Neuronal stem cell (in vitro differentiated cells): ENCODE measurements at regions not wholly inside any gene's neighbourhood (a gene's known extent, or its start where the extent isn't known, plus 50 kb on each side); places are given as distances from the start of the nearest gene placed in this dataset.

Experiments
- DNase-seq: peaks from one replicate; pipeline ENCODE4 v3.0.0-alpha.2; 2013; ENCODE audit warnings: low spot score
- H2AFZ ChIP-seq: one replicate; pipeline ENCODE4 v1.6.1; 2013; ENCODE audit warnings: mild to moderate bottlenecking, low read length, inconsistent platforms
- H2AK5ac ChIP-seq: 2 replicates; pipeline ENCODE4 v1.6.1; 2013; ENCODE audit warnings: low read depth, mild to moderate bottlenecking, inconsistent platforms, low read length, moderate library complexity, mixed read lengths
- H2BK120ac ChIP-seq: 2 replicates; pipeline ENCODE4 v1.6.1; 2013; ENCODE audit warnings: low read depth, mild to moderate bottlenecking, inconsistent platforms, low read length, moderate library complexity, mixed read lengths
- H2BK12ac ChIP-seq: one replicate; pipeline ENCODE4 v1.6.1; 2013; ENCODE audit warnings: low read length, inconsistent platforms
- H2BK15ac ChIP-seq: 2 replicates; pipeline ENCODE4 v1.6.1; 2013; ENCODE audit warnings: mild to moderate bottlenecking, low read length, inconsistent platforms, mixed read lengths
- H2BK5ac ChIP-seq: one replicate; pipeline ENCODE4 v1.6.1; 2013; ENCODE audit warnings: inconsistent platforms, mild to moderate bottlenecking, low read length, moderate library complexity
- H3K14ac ChIP-seq: one replicate; pipeline ENCODE4 v1.6.1; 2013; ENCODE audit warnings: low read length, inconsistent platforms
- H3K18ac ChIP-seq: 2 replicates; pipeline ENCODE4 v1.6.1; 2013; ENCODE audit warnings: low read length, inconsistent platforms
- H3K23ac ChIP-seq: 2 replicates; pipeline ENCODE4 v1.6.1; 2013; ENCODE audit warnings: low read depth, mild to moderate bottlenecking, mixed read lengths, low read length, inconsistent platforms; ENCODE audit not compliant: poor library complexity
- H3K27ac ChIP-seq: replicated peaks from 3 replicates; pipeline ENCODE4 v1.5.1; 2013; ENCODE audit warnings: low read length, inconsistent platforms
- H3K27me3 ChIP-seq, 3 experiments: 2 replicates each; pipeline ENCODE4 v1.6.1; 2013; ENCODE audit warnings: low read length in 3 of 3, mild to moderate bottlenecking in 2 of 3, inconsistent platforms in 1 of 3, low read depth in 1 of 3, mixed read lengths in 1 of 3, moderate library complexity in 1 of 3; ENCODE audit not compliant: control insufficient read depth in 3 of 3, insufficient read depth in 3 of 3
- H3K36me3 ChIP-seq, 2 donors: replicated peaks in 1 of 2; 2 replicates each; pipeline ENCODE4 v1.6.1; 2013; ENCODE audit warnings: low read length in 2 of 2; ENCODE audit not compliant: control insufficient read depth in 2 of 2, insufficient read depth in 2 of 2
- H3K4ac ChIP-seq: 2 replicates; pipeline ENCODE4 v1.6.1; 2013; ENCODE audit warnings: inconsistent platforms, mild to moderate bottlenecking, low read length, moderate library complexity
- H3K4me1 ChIP-seq, 2 donors: 1 replicate in 1 of 2; 2 replicates in 1 of 2; pipeline ENCODE4 v1.6.1; 2013; ENCODE audit warnings: low read length in 2 of 2, low read depth in 1 of 2; ENCODE audit not compliant: control insufficient read depth in 2 of 2, insufficient read depth in 1 of 2
- H3K4me2 ChIP-seq: one replicate; pipeline ENCODE4 v1.6.1; 2013; ENCODE audit warnings: mild to moderate bottlenecking, low read length, inconsistent platforms; ENCODE audit not compliant: insufficient read depth, poor library complexity, severe bottlenecking
- H3K4me3 ChIP-seq, 2 donors: 2 replicates each; pipeline ENCODE4 v1.5.1; 2013; ENCODE audit warnings: low read length in 2 of 2, mild to moderate bottlenecking in 2 of 2, inconsistent platforms in 1 of 2, moderate library complexity in 1 of 2
- H3K79me1 ChIP-seq: one replicate; pipeline ENCODE4 v1.6.1; 2013; ENCODE audit warnings: low read depth, mild to moderate bottlenecking, inconsistent platforms, low read length, moderate library complexity
- H3K9ac ChIP-seq: one replicate; pipeline ENCODE4 v1.6.1; 2013; ENCODE audit warnings: mild to moderate bottlenecking, low read depth, low read length, inconsistent platforms; ENCODE audit not compliant: poor library complexity
- H3K9me3 ChIP-seq, 2 donors: replicated peaks in 1 of 2; 2 replicates each; pipeline versions ENCODE3 to v1.6.1; 2013; ENCODE audit warnings: low read length in 2 of 2, mild to moderate bottlenecking in 2 of 2, inconsistent platforms in 1 of 2, low read depth in 1 of 2, mixed read lengths in 1 of 2, moderate library complexity in 1 of 2; ENCODE audit not compliant: control insufficient read depth in 2 of 2, insufficient read depth in 1 of 2
- H4K8ac ChIP-seq: one replicate; pipeline ENCODE4 v1.6.1; 2013; ENCODE audit warnings: low read depth, mild to moderate bottlenecking, inconsistent platforms, low read length, moderate library complexity
- H4K91ac ChIP-seq: one replicate; pipeline ENCODE4 v1.6.1; 2013; ENCODE audit warnings: low read length, low read depth, mild to moderate bottlenecking, inconsistent platforms; ENCODE audit not compliant: poor library complexity
- WGBS, 2 donors: extraction: QIAGEN DNeasy Blood & Tissue Kit; methylation state at CpG; one replicate each; pipeline ENCODE4 v1.1.7; 2013; ENCODE audit warnings: missing lambda C conversion rate in 2 of 2, mixed read lengths in 1 of 2; ENCODE audit not compliant: insufficient read length in 2 of 2, insufficient replicate concordance in 1 of 2; ENCODE audit errors: extremely low coverage in 2 of 2; 5-methylcytosine and 5-hydroxymethylcytosine counted together

GRCh38 chrX:39238006-39238405 is 436.7 kb downstream of the MID1IP1 start:
- WGBS, 2 donors = no CpG with 5 or more reads among the region's 7 CpGs
- Histone ChIP-seq H3K4me2 (no peak overlapping the region), H3K4me3 (no peak overlapping the region), H3K36me3 (no peaks in the 10 kb centered on the region), H2BK15ac (no peak overlapping the region), H4K91ac (no peak overlapping the region), H2BK5ac (no peak overlapping the region), H4K8ac (no peak overlapping the region), H2AK5ac (no peak overlapping the region), H3K27me3 (peaks cover 0 to 5% (median 0%) of the 10 kb centered on the region in 3 experiments), H2BK12ac (no peak overlapping the region), H3K27ac (no peak overlapping the region), H3K79me1 (no peaks in the 10 kb centered on the region), H3K9ac (no peak overlapping the region), H3K4me1 (no peaks in the 10 kb centered on the region), H2AFZ (no peak overlapping the region), H3K9me3 (no peaks in the 10 kb centered on the region), H2BK120ac (no peak overlapping the region), H3K4ac (no peak overlapping the region), H3K18ac (no peak overlapping the region), H3K23ac (no peak overlapping the region), H3K14ac (no peak overlapping the region)
- no peak for DNase-seq

GRCh38 chrX:39242187-39242586 is 440.9 kb downstream of the MID1IP1 start:
- no peak overlapping the region for H4K8ac ChIP-seq
- no peak overlapping the region for H2BK12ac ChIP-seq
- H3K9ac ChIP-seq = no peak overlapping the region
- no peaks in the 10 kb centered on the region for H3K36me3 ChIP-seq
- H4K91ac ChIP-seq = no peak overlapping the region
- H3K4me3 ChIP-seq = no peak overlapping the region
- H3K18ac ChIP-seq = no peak overlapping the region
- no peaks in the 10 kb centered on the region for H3K4me1 ChIP-seq
- H2AK5ac ChIP-seq = no peak overlapping the region
- no peak overlapping the region for H2BK120ac ChIP-seq
- H3K79me1 ChIP-seq = no peaks in the 10 kb centered on the region
- no peak overlapping the region for H2BK5ac ChIP-seq
- no peak overlapping the region for H3K4me2 ChIP-seq
- peaks cover 0 to 5% (median 0%) of the 10 kb centered on the region in 3 experiments for H3K27me3 ChIP-seq
- WGBS, 2 donors = no CpG with 5 or more reads among the region's 1 CpG
- H3K23ac ChIP-seq = no peak overlapping the region
- DNase-seq = no peak
- H2AFZ ChIP-seq = no peak overlapping the region
- H2BK15ac ChIP-seq = no peak overlapping the region
- H3K4ac ChIP-seq = no peak overlapping the region
- no peak overlapping the region for H3K27ac ChIP-seq
- H3K14ac ChIP-seq = no peak overlapping the region
- no peaks in the 10 kb centered on the region for H3K9me3 ChIP-seq

- Histone ChIP-seq H2BK120ac (no peak overlapping the region), H3K79me1 (no peaks in the 10 kb centered on the region), H3K14ac (no peak overlapping the region), H2AFZ (no peak overlapping the region), H2BK5ac (no peak overlapping the region), H3K4me1 (no peaks in the 10 kb centered on the region), H3K23ac (no peak overlapping the region), H2AK5ac (no peak overlapping the region), H3K36me3 (no peaks in the 10 kb centered on the region), H2BK12ac (no peak overlapping the region), H4K91ac (no peak overlapping the region), H3K4me2 (no peak overlapping the region), H3K9me3 (no peaks in the 10 kb centered on the region), H3K4ac (no peak overlapping the region), H3K18ac (no peak overlapping the region), H3K27ac (no peak overlapping the region), H3K27me3 (no peaks in the 10 kb centered on the region), H3K4me3 (no peak overlapping the region), H3K9ac (no peak overlapping the region), H4K8ac (no peak overlapping the region), H2BK15ac (no peak overlapping the region)
- no peak for DNase-seq
- WGBS, 2 donors = no CpG with 5 or more reads among the region's 1 CpG
These were observed 442.9 kb downstream of the MID1IP1 start for GRCh38 chrX:39244147-39244546.

- H3K27ac ChIP-seq = no peak overlapping the region
- no peak overlapping the region for H2AFZ ChIP-seq
- H3K18ac ChIP-seq = no peak overlapping the region
- H2BK120ac ChIP-seq = no peak overlapping the region
- no peaks in the 10 kb centered on the region for H3K27me3 ChIP-seq
- H3K4me2 ChIP-seq = no peak overlapping the region
- DNase-seq = no peak
- H3K4ac ChIP-seq = no peak overlapping the region
- H2AK5ac ChIP-seq = no peak overlapping the region
- no peak overlapping the region for H2BK12ac ChIP-seq
- no peak overlapping the region for H2BK15ac ChIP-seq
- no peak overlapping the region for H4K91ac ChIP-seq
- no peak overlapping the region for H4K8ac ChIP-seq
- H3K9me3 ChIP-seq = no peaks in the 10 kb centered on the region
- H3K4me3 ChIP-seq = no peak overlapping the region
- H3K36me3 ChIP-seq = no peaks in the 10 kb centered on the region
- no peak overlapping the region for H3K23ac ChIP-seq
- WGBS, 2 donors = no CpG with 5 or more reads among the region's 2 CpGs
- H3K9ac ChIP-seq = no peak overlapping the region
- no peak overlapping the region for H3K14ac ChIP-seq
- H3K4me1 ChIP-seq = no peaks in the 10 kb centered on the region
- no peak overlapping the region for H2BK5ac ChIP-seq
- H3K79me1 ChIP-seq = no peaks in the 10 kb centered on the region
These were observed 443.8 kb downstream of the MID1IP1 start for GRCh38 chrX:39245024-39245423.
